ENCODE measurements at regions not wholly inside any gene's neighbourhood (a gene's known extent, or its start where the extent isn't known, plus 50 kb on each side); places are given as distances from the start of the nearest gene placed in this dataset.

DNA sequence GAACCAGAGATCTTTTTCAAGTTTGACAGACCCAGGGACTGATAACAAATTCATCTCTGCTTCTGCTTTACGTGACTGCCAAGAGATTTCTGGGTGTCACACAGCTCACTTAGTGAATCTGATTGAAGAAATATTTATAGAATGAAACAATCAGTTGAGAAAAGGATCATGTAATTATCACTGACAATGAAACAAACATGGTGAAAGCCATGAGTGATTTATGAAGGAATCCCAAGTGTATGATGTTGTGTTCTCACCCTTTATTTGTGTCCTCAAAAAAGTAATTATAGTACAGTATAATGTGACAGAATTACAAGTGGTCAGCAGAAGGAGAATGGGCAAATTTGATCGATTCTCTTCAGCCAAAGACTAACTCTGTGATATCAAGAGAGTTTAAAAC, 177.3 kb downstream of the BMP4 start:
- in situ Hi-C loops (cut with HindIII; ENCODE audit: low pct_unique_long_range_greater_than_20kb, low sequenced_read_pairs): no loop called here

GRCh38 chr14:53778263-53778662, 178.4 kb downstream of the BMP4 start:
- in situ Hi-C loops (cut with HindIII; ENCODE audit: low pct_unique_long_range_greater_than_20kb, low sequenced_read_pairs): no loop called here
- no peak for DNase-seq (ENCODE audit: low read depth, low spot score)

More for the DNA sequence above, 177.3 kb downstream of the BMP4 start:
- DNase-seq (ENCODE audit: low read depth, low spot score): no peak

- in situ Hi-C loops (cut with HindIII; ENCODE audit: low pct_unique_long_range_greater_than_20kb, low sequenced_read_pairs): no loop called here
- no peak for DNase-seq (ENCODE audit: low read depth, low spot score)
Measured at GRCh38 chr14:53772936-53773335, 183.7 kb downstream of the BMP4 start.

DNA sequence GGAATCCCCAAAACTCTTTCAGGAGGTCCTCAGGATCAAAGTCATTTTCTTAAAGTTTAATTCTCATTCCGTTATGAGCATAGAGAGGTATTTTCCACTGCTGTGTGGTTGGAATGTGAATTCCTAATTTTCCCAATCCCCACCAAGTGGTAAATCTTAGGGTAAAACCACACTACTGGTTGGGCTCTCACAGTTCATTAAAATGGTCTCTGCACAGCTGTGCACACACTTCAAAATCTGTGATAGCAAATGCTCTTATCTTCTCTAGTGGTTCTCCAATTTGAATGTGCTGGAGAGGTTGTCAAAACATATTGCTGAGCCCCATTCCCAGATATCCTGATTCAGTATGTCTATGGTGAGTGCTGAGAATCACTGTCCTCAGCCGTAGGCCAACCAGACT, 189.1 kb downstream of the BMP4 start:
- in situ Hi-C loops (cut with HindIII; ENCODE audit: low pct_unique_long_range_greater_than_20kb, low sequenced_read_pairs): no loop called here
- DNase-seq (ENCODE audit: low read depth, low spot score): no peak

DNA sequence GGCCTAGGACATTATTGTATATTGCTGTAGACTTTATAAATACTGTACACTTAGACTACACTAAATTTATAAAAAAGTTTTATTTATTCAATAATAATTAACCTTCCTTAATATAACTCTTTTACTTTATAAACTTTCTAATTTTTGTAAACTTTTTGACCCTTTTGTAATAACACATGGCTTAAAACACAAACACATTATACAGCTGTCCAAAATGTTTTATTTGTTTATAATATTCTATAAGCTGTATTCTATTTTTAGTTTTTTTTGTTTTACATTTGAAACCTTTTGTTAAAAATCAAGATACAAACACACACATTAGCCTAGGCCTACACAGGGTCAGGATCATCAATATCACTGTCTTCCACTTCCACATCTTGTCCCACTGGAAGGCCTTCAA, 190.0 kb downstream of the BMP4 start:
- DNase-seq (ENCODE audit: low read depth, low spot score): no peak
- in situ Hi-C loops (cut with HindIII; ENCODE audit: low pct_unique_long_range_greater_than_20kb, low sequenced_read_pairs): no loop called here

DNA sequence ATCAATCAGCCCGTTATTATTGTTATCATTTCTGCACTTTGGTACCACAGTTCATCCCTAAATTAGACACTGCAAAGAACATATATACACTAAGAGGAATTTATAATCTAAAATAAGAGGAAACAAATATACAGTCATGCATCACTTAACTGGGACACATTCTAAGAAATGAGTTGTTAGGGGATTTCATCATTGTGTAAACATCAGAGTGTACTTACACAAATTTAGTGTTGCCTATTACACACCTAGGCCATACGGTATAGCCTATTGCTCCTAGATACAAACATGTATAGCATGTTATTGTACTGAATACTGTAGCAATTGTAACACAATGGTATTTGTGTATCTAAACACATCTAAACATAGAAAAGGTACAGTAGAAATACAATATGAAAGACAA, 190.5 kb downstream of the BMP4 start:
- DNase-seq (ENCODE audit: low read depth, low spot score): no peak
- in situ Hi-C loops (cut with HindIII; ENCODE audit: low pct_unique_long_range_greater_than_20kb, low sequenced_read_pairs): no loop called here

- no peak for DNase-seq (ENCODE audit: low read depth, low spot score)
- in situ Hi-C loops (cut with HindIII; ENCODE audit: low pct_unique_long_range_greater_than_20kb, low sequenced_read_pairs): no loop called here
Measured at GRCh38 chr14:53764846-53765245, 191.8 kb downstream of the BMP4 start.

DNA sequence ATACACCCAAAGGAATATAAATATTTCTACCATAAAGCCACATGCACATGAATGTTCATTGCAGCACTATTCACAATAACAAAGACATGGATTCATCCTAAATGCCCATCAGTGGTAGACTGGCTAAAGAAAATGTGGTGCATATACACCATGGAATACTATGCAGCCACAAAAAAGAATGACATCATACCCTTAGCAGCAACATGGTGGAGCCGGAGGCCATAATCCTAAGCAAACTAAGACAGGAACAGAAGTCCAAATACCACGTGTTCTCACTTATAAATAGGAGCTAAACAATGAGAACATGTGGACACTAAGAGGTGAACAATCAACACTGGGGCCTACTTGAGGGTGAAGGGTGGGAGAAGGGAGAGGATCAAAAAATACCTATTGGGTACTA, 198.5 kb downstream of the BMP4 start:
- no peak for DNase-seq (ENCODE audit: low read depth, low spot score)
- in situ Hi-C loops (cut with HindIII; ENCODE audit: low pct_unique_long_range_greater_than_20kb, low sequenced_read_pairs): no loop called here

- DNase-seq (ENCODE audit: low read depth, low spot score): no peak
- in situ Hi-C loops (cut with HindIII; ENCODE audit: low pct_unique_long_range_greater_than_20kb, low sequenced_read_pairs): no loop called here
Measured at GRCh38 chr14:53757732-53758131, 198.9 kb downstream of the BMP4 start.

- DNase-seq (ENCODE audit: low read depth, low spot score): no peak
- in situ Hi-C loops (cut with HindIII; ENCODE audit: low pct_unique_long_range_greater_than_20kb, low sequenced_read_pairs): no loop called here
Measured at GRCh38 chr14:53751650-53752049, 205.0 kb downstream of the BMP4 start.

DNA sequence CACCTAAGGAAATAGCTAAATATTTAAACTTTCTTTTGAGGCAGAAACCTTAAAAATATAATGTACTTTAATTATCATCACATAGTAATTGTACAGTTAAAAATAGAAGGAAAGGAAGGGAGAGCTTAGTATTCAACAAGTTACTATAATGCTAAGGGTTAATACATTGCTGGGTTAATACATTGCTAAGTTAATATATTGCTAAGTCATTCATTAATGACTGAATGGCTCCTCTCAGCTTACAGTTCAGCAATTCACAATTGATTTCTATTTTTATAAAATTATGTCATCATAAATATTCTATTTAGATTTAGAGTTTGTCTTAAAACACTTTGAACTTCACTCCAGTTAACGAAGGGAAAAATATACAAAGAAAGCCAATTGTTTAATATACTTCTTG, 207.9 kb downstream of the BMP4 start:
- in situ Hi-C loops (cut with HindIII; ENCODE audit: low pct_unique_long_range_greater_than_20kb, low sequenced_read_pairs): no loop called here
- no peak for DNase-seq (ENCODE audit: low read depth, low spot score)

DNA sequence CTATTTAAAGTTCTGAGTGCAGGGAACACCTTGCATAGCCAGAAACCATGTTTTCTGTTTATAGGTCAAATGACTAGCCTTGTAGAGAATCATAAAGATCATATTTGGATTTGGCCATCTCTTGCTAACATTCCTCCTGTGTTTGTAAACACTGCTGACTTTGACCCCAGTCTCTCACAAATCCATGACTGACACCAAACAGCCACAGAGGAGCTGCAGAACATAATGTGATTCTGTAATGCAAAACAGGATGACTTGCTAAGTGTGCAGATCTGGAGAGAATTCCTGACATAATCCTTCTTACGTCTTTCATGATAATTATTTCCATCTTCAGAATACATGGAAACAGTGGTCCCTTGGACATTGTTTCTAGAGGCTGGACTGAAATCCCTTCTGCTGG, 211.8 kb downstream of the BMP4 start:
- no peak for DNase-seq (ENCODE audit: low read depth, low spot score)
- in situ Hi-C loops (cut with HindIII; ENCODE audit: low pct_unique_long_range_greater_than_20kb, low sequenced_read_pairs): no loop called here

- in situ Hi-C loops (cut with HindIII; ENCODE audit: low pct_unique_long_range_greater_than_20kb, low sequenced_read_pairs): no loop called here
Measured at GRCh38 chr14:53743371-53743770, 213.3 kb downstream of the BMP4 start.

GRCh38 chr14:53742233-53742620, 214.4 kb downstream of the BMP4 start:
- no peak for DNase-seq (ENCODE audit: low read depth, low spot score)
- in situ Hi-C loops (cut with HindIII; ENCODE audit: low pct_unique_long_range_greater_than_20kb, low sequenced_read_pairs): no loop called here

More at GRCh38 chr14:53743371-53743770, 213.3 kb downstream of the BMP4 start:
- DNase-seq (ENCODE audit: low read depth, low spot score): no peak

DNA sequence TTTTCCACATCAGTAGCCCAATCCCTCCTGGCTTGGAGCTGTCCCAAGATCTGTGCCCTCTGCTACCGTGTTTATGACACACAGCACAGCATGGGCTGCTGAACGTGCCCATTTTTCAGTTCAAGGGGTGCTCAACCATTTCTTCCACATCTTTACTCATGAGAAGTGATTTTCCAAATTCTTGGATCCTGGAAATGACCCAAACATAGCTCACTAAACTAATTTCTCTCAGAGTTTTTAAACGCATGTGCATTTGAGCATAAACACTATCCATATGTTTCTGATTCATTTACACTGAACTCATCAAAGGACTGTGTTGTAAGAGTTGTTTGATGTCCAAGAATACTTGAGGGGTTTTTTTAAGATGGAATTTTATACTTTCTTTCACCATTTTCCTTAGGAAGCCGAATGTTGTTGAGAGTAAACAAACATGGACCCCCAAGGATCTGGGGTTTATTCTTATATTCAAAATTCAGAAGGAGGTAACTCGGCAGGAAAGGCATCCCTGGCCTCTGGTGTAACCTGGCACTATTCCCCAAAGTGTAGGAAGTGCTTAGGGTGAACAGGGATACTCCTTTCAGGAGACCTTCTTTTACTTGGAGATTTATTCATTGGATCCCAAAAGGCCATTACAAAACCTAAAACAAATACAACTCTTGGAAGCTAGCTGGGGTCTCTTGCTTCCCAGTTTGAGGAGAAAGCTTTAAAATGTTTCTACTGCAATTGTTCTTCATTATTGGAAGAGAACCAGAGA, 215.0 kb downstream of the BMP4 start:
- in situ Hi-C loops (cut with HindIII; ENCODE audit: low pct_unique_long_range_greater_than_20kb, low sequenced_read_pairs): no loop called here
- no peak for DNase-seq (ENCODE audit: low read depth, low spot score)

DNA sequence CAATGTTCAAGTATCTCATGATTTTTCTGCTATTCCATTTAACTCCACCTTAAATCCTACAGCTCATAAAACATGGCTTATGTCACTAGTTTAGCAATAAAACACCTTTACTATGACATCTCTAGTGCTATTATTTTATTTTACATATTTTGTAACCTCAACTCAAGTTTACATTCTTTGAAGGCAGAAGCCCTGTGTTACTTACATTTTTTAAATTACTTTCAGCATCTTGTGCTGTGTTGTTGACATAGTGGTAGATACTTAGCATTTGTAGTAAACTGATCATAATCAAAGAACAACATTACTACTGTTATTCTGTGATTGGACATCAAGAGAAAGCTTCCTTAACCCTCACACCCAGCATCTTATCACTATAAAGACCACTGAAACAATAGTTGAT, 216.1 kb downstream of the BMP4 start:
- DNase-seq (ENCODE audit: low read depth, low spot score): no peak
- in situ Hi-C loops (cut with HindIII; ENCODE audit: low pct_unique_long_range_greater_than_20kb, low sequenced_read_pairs): no loop called here

DNA sequence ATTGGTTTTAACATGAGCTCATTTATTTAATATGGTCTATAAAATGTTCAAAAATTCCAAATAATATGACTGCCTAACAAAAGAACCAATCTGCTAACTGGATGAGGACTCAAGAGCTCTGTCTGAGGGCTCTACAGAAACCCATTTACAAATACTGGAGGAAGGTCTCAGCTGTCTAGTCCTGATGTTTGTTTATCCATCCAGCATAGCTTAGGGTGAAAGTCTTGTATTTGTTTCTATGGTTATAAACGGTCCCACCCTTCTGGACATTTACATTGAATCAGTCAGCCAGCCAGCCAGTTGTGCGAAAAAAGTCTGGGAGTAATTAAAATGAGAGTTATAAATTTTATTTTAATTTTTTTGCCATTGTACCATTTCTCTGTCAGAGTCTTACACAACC, 220.7 kb downstream of the BMP4 start:
- DNase-seq (ENCODE audit: low read depth, low spot score): no peak
- in situ Hi-C loops (cut with HindIII; ENCODE audit: low pct_unique_long_range_greater_than_20kb, low sequenced_read_pairs): no loop called here

DNA sequence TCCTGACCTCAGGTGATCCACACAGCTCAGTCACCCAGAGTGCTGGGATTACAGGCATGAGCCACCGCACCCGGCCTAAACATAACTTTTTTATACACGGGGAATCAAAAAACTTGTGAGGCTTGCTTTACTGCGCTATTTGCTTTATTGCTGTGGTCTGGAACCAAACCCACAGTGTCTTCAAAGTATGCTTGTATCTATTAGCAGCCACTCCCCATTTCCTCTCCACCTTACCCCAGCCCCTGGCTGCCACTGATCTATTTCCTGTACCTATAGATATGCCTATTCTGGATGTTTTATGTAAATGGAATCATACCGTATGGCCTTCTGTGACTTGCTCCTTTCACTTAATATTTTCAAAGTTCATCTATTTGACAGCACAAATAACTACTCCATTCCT, 233.4 kb downstream of the BMP4 start:
- in situ Hi-C loops (cut with HindIII; ENCODE audit: low pct_unique_long_range_greater_than_20kb, low sequenced_read_pairs): no loop called here
- DNase-seq (ENCODE audit: low read depth, low spot score): no peak

DNA sequence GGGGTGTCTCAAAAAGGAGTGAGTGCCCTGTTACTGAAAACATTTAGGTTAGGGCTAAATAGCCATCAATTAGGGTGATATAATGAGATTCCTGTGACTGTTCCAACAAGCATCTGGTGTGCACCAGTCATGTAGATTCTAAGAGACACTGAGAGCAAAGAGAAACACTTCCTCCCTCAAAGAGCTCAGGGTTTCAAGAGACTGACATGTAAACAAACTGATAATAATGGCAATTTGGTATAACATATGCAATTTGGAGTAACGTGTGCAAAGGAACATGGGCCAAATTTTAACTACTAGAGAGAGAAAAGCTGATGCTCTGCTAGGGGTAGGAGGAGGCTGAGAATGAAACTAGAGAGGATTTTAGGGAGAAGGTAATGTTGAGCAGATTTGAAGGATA, 237.1 kb downstream of the BMP4 start:
- DNase-seq (ENCODE audit: low read depth, low spot score): no peak
- in situ Hi-C loops (cut with HindIII; ENCODE audit: low pct_unique_long_range_greater_than_20kb, low sequenced_read_pairs): no loop called here

DNA sequence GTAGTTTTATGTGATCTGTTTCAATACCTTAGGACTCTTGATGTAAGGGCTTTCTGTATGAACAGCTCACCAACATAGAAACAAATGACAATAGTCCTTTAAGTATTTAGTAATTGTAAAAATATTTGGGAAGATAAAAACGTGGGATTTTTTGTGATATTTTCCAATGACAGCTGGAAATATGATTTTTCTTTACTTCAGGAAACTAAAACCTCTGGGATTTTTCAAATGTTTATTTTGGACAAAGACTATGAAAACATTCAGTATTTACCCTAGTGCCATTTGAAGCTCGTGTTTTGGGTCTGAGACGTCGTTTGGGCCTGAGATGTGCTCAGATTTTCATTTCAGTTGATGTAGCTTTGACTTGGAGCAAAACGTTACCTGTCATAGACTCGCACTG, 240.0 kb downstream of the BMP4 start:
- in situ Hi-C loops (cut with HindIII; ENCODE audit: low pct_unique_long_range_greater_than_20kb, low sequenced_read_pairs): no loop called here
- DNase-seq (ENCODE audit: low read depth, low spot score): no peak
